ENCODE measurements at regions not wholly inside any gene's neighbourhood (a gene's known extent, or its start where the extent isn't known, plus 50 kb on each side); places are given as distances from the start of the nearest gene placed in this dataset.
"Not testable (repeated sequence)": the region's sequence is repeated elsewhere in the genome, so short reads cannot be mapped to it uniquely, and the experiment has no call there.

- no peak for DNase-seq (ENCODE audit: low spot score)
These were observed 495.1 kb downstream of the KIF4B start for GRCh38 chr5:155508673-155509072.

GRCh38 chr5:155512329-155512728 is 498.8 kb downstream of the KIF4B start:
- DNase-seq (ENCODE audit: low spot score) = no peak

GRCh38 chr5:155514105-155514563 is 500.6 kb downstream of the KIF4B start:
- DNase-seq (ENCODE audit: low spot score) = no peak

GRCh38 chr5:155522540-155522939 is 509.0 kb downstream of the KIF4B start:
- DNase-seq (ENCODE audit: low spot score) = no peak

DNA sequence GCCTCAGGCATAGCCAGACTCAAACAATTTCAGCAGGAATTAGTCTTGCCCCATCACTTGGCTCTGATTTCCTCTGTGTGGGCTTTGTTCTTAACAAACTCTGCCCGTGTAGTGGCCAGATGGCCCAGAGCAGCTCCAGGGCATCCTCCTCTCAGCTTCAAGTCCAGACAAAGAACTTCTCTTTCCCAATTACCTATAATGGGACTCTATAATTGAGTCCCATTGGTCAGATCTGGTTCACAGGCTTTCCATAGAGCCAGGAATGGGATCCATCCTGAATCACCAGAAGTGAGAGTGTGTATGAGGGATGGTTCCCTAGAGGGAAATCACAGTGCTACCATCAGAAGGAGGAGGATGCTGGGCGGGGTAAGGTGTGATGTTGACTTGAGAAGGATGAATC is 515.8 kb downstream of the KIF4B start:
- DNase-seq (ENCODE audit: low spot score) = no peak

DNA sequence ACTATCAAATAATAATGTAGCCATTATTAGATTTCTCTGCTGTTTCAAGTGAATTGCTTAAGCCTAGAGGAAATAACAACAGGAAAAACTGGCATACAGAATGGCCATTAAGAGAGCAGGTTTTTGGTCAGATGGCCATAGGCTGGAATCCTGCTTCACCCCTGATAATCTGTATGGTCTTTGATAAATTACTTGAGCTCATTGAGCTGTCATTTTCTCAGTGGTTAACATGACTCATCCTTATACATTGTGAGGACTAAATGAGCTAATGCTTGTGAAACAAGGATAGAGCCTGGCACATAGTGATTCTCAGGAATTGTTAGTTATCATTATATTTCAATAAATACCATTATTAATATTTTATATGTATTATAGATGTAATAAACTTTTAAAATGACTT is 516.5 kb downstream of the KIF4B start:
- no peak for DNase-seq (ENCODE audit: low spot score)

GRCh38 chr5:155532621-155533311 is 519.2 kb downstream of the KIF4B start:
- DNase-seq (ENCODE audit: low spot score) = no peak

- no peak for DNase-seq (ENCODE audit: low spot score)
These were observed 526.5 kb downstream of the KIF4B start for GRCh38 chr5:155540000-155540595.

GRCh38 chr5:155546075-155546474 is 532.5 kb downstream of the KIF4B start:
- no peak for DNase-seq (ENCODE audit: low spot score)

- DNase-seq (ENCODE audit: low spot score) = no peak
These were observed 540.9 kb downstream of the KIF4B start for GRCh38 chr5:155554500-155554899.

DNA sequence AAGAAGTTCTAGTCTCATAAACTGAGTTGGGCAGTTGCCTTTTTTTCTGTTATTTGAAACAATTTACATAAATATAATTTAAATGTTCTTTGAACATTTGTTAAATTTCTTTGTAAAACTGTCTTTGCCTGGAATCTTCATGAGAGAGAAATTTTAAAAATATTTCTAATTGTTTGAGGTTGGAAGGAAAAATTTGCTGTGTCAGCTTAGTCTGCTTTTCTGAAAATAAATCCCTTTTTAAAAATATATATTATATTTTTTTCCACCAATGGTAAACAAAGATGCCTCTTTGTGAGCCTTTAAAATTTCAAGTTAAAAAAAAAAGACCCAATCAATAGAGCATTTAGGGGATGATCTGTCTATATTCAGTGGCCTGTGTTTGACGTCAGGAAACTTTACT is 542.7 kb downstream of the KIF4B start:
- no peak for DNase-seq (ENCODE audit: low spot score)

- DNase-seq (ENCODE audit: low spot score) = no peak
These were observed 543.1 kb downstream of the KIF4B start for GRCh38 chr5:155556700-155557099.

- no peak for DNase-seq (ENCODE audit: low spot score)
These were observed 548.6 kb downstream of the KIF4B start for GRCh38 chr5:155562158-155562557.

- no peak for DNase-seq (ENCODE audit: low spot score)
These were observed 551.0 kb downstream of the KIF4B start for GRCh38 chr5:155564541-155564940.

- no peak for DNase-seq (ENCODE audit: low spot score)
These were observed 562.3 kb downstream of the KIF4B start for GRCh38 chr5:155575861-155576260.

DNA sequence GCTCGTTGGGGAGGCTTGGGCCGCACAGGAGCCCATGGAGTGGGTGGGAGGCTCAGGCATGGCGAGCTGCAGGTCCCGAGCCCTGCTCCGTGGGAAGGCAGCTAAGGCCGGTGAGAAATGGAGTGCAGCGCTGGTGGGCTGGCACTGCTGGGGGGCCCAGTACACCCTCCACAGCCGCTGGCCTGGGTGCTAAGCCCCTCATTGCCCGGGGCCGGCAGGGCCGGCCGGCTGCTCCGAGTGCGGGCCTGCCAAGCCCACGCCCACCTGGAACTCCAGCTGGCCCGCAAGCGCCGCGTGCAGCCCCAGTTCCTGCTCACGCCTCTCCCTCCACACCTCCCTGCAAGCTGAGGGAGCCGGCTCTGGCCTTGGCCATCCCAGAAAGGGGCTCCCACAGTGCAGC is 573.3 kb downstream of the KIF4B start:
- DNase-seq (ENCODE audit: low spot score) = not testable (repeated sequence)

GRCh38 chr5:155587458-155587857 is 573.9 kb downstream of the KIF4B start:
- no peak for DNase-seq (ENCODE audit: low spot score)

- no peak for DNase-seq (ENCODE audit: low spot score)
These were observed 577.7 kb downstream of the KIF4B start for GRCh38 chr5:155591273-155591672.

GRCh38 chr5:155594270-155594669 is 580.7 kb downstream of the KIF4B start:
- no peak for DNase-seq (ENCODE audit: low spot score)

- DNase-seq (ENCODE audit: low spot score) = no peak
These were observed 582.2 kb downstream of the KIF4B start for GRCh38 chr5:155595791-155596190.

- no peak for DNase-seq (ENCODE audit: low spot score)
These were observed 585.0 kb downstream of the KIF4B start for GRCh38 chr5:155598552-155598951.

DNA sequence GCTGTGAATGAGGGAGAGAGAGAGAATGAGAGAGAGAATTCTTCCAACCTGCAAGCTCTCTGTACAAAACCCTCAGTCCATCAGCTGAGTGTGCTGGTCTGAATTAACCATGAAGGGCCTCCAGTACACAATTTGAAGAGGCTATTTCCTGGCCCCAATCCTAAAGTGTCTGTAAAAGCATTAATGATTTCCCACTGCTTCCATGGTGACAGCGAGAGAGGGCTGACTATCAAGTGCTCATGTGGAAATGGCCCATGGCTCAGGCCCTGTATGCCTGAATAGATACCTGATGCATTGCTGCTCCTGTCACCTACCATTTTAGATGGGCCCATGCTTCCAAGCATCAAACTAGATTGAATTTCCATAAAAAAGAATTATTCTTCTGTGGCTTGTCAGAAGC is 592.4 kb downstream of the KIF4B start:
- no peak for DNase-seq (ENCODE audit: low spot score)

DNA sequence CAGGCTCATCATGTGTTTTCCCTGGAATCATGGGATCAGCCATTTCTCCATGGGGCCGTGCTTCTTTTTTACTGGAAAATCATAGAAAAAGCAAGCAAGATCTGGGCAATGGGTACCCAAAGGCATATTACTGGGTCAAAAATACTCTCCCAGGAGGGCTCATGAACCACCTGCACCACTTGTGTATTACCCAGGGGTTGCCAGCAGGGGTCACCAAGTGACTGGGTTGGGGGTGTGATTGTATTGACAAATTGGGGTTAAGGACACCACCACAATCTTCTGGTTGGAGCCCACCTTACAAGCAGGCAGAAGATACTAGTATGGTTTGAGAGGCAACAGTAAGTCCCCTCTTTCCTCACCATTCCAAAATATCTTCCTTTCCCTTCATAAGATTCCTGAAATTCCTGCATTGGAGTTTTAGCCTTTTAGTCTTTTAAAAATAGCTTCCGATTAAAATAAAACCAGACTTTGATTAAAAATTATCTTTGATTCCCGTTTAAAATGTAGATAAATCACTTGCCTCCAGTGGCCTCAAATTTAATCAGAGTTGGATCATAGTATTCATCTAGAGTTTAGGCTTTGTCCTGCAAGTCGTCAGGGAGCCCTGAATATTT is 603.3 kb downstream of the KIF4B start:
- peak; percentile 5 for DNase-seq (ENCODE audit: low spot score)

DNA sequence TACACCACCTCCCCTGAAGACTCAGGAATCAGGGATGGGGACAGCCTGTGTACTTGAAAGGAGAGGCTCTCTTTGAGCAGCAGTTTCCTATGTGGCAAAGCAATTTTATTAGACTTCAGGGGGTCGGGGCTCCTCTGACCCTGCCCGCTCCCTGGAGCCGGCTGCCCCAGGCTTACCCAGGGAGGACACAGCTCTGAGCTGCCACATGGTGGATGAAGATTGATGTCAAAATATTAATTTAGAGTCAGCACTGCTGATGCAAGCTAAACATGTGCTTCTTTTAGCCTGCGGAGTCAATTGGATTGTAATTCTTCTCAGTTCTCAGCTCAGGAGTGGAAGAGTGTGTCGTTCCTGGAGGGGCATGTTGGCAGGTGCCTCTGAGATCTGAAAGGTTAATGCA is 606.1 kb downstream of the KIF4B start:
- DNase-seq (ENCODE audit: low spot score) = no peak

Data from hematopoietic multipotent progenitor cell treated with erythropoietin and hydrocortisone succinate and interleukin-3 and kit ligand, for 15 days (in vitro differentiated cells).